Spleen (tissue), 11 donors: ENCODE measurements at regions not wholly inside any gene's neighbourhood (a gene's known extent, or its start where the extent isn't known, plus 50 kb on each side); places are given as distances from the start of the nearest gene placed in this dataset.

Experiments
- DNase-seq: peaks from one replicate; pipeline ENCODE4 v3.0.0-alpha.2; 2020
- H3K27ac ChIP-seq, 8 donors: fragments of 200-600 bp; sonication (generic) in 7 of 8; 1 replicate in 4 of 8; 2 replicates in 4 of 8; pipeline versions ENCODE4 v1.5.0 to v1.8.0; 2016 to 2021; ENCODE audit warnings: inconsistent platforms in 4 of 8, mild to moderate bottlenecking in 4 of 8, moderate library complexity in 1 of 8
- H3K27me3 ChIP-seq, 7 donors: fragments of 200-600 bp; sonication (generic) in 6 of 7; replicated peaks in 1 of 7; 1 replicate in 4 of 7; 2 replicates in 3 of 7; pipeline versions ENCODE4 v1.5.0 to v1.8.0; 2016 to 2021; ENCODE audit warnings: inconsistent platforms in 3 of 7, mild to moderate bottlenecking in 1 of 7
- H3K36me3 ChIP-seq, 6 donors: fragments of 200-600 bp; sonication (generic) in 5 of 6; 1 replicate in 4 of 6; 2 replicates in 2 of 6; pipeline versions ENCODE4 v1.5.0 to v1.8.0; 2016 to 2021; ENCODE audit warnings: inconsistent platforms in 2 of 6
- H3K4me1 ChIP-seq, 6 donors: fragments of 200-600 bp; sonication (generic) in 5 of 6; 1 replicate in 3 of 6; 2 replicates in 3 of 6; pipeline versions ENCODE4 v1.5.0 to v1.8.0; 2016 to 2021; ENCODE audit warnings: inconsistent platforms in 3 of 6
- H3K4me3 ChIP-seq, 8 donors: fragments of 200-600 bp; sonication (generic) in 7 of 8; 1 replicate in 4 of 8; 2 replicates in 4 of 8; pipeline versions ENCODE4 v1.5.0 to v1.8.0; 2016 to 2021; ENCODE audit warnings: inconsistent platforms in 4 of 8, mild to moderate bottlenecking in 4 of 8, moderate library complexity in 2 of 8
- H3K9me3 ChIP-seq, 8 donors: fragments of 200-600 bp; sonication (generic) in 7 of 8; 1 replicate in 4 of 8; 2 replicates in 4 of 8; pipeline versions ENCODE4 v1.5.0 to v1.8.0; 2016 to 2021; ENCODE audit warnings: inconsistent platforms in 4 of 8
- CTCF ChIP-seq, 11 experiments: fragments of 200-600 bp in 7 of 11; fragments of 450-650 bp in 4 of 11; sonication (generic) in 4 of 11; IDR thresholded peaks in 8 of 11; conservative IDR thresholded peaks in 3 of 11; 1 replicate in 7 of 11; 2 replicates in 4 of 11; pipeline versions ENCODE4 v1.4.0 to v1.8.0; 2016 to 2021; ENCODE audit warnings: antibody characterized with exemption in 11 of 11, inconsistent platforms in 4 of 11, mild to moderate bottlenecking in 1 of 11
- POLR2A ChIP-seq, 3 donors: fragments of 450-650 bp; IDR thresholded peaks; one replicate each; pipeline ENCODE4 v1.5.1; 2017; ENCODE audit warnings: antibody characterized with exemption in 3 of 3, mild to moderate bottlenecking in 1 of 3
- POLR2AphosphoS5 ChIP-seq, 3 donors: sonication (generic); formaldehyde crosslinking; IDR thresholded peaks; one replicate each; pipeline ENCODE4 v1.5.1; 2017; ENCODE audit warnings: antibody characterized with exemption in 3 of 3
- WGBS, 5 donors: extraction: QIAGEN DNeasy Blood & Tissue Kit in 3 of 5; methylation state at CpG; one replicate each; pipeline versions ENCODE4 v1.1.5 to v1.1.7; 2013 to 2018; 5-methylcytosine and 5-hydroxymethylcytosine counted together
- intact Hi-C: fragments of 100-400 bp; cut with DNase I; formaldehyde crosslinking; loops from one replicate; pipeline ENCODE4 v1.15.0; 2023; ENCODE audit warnings: low total_unique reads
- donor health status: healthy with polysubstance abuse.
- donor health status: DM: no; HTN: no; CAD: no; lungs with moderate emphysema.
- donor health status: DM: no; HTN: no; CAD: no.
- donor health status: Bipolar disorder and iron deficiency.
- donor health status: healthy.
- donor health status: DM: no; HTN: no; CAD: no.
- donor health status: DM: yes; HTN: yes; CAD: no.

- Histone ChIP-seq H3K36me3 (no peaks in the 10 kb centered on the region), H3K4me3 (no peak overlapping the region), H3K9me3 (peaks cover 0 to 6% (median 2%) of the 10 kb centered on the region in 8 donors), H3K4me1 (peaks cover 0 to 4% (median 0%) of the 10 kb centered on the region in 6 donors), H3K27me3 (no peaks in the 10 kb centered on the region), H3K27ac (no peak overlapping the region)
- peak in 3 of 11 experiments; percentile 15 to 22 (median 18) for TF ChIP-seq CTCF (IDR thresholded peaks at IDR 0.05 in 8 of 11, conservative IDR thresholded peaks at IDR 0.05 in 3 of 11)
- no peak for TF ChIP-seq POLR2AphosphoS5 (IDR thresholded peaks at IDR 0.05)
- TF ChIP-seq POLR2A (IDR thresholded peaks at IDR 0.05), result no peak
- intact Hi-C loops, result no loop called here
- DNase-seq, result no peak
Observed at GRCh38 chr10:64733980-64734379, 1212.8 kb downstream of the REEP3 start.

GRCh38 chr10:64738462-64738861 lies 1217.3 kb downstream of the REEP3 start:
- H3K4me3 ChIP-seq, result no peak overlapping the region
- DNase-seq, result no peak
- H3K27ac ChIP-seq, result no peak overlapping the region
- no peaks in the 10 kb centered on the region for H3K4me1 ChIP-seq
- peaks cover 0 to 23% (median 9%) of the 10 kb centered on the region in 8 donors for H3K9me3 ChIP-seq
- H3K36me3 ChIP-seq, result no peaks in the 10 kb centered on the region
- no peaks in the 10 kb centered on the region for H3K27me3 ChIP-seq
- TF ChIP-seq POLR2A (IDR thresholded peaks at IDR 0.05) (no peak), CTCF (IDR thresholded peaks at IDR 0.05 in 8 of 11, conservative IDR thresholded peaks at IDR 0.05 in 3 of 11) (no peak), POLR2AphosphoS5 (IDR thresholded peaks at IDR 0.05) (no peak)
- 47 to 66% (median 56%) methylated on average over 2 of the region's 2 CpGs for WGBS, 5 donors
- intact Hi-C loops, result no loop called here

GRCh38 chr10:64745565-64745964 lies 1224.4 kb downstream of the REEP3 start:
- H3K36me3 ChIP-seq, result no peaks in the 10 kb centered on the region
- no peaks in the 10 kb centered on the region for H3K27me3 ChIP-seq
- 62 to 79% (median 72%) methylated on average over 1 of the region's 1 CpG for WGBS, 5 donors
- no peaks in the 10 kb centered on the region for H3K4me1 ChIP-seq
- H3K4me3 ChIP-seq, result no peak overlapping the region
- TF ChIP-seq CTCF (IDR thresholded peaks at IDR 0.05 in 8 of 11, conservative IDR thresholded peaks at IDR 0.05 in 3 of 11), result no peak
- TF ChIP-seq POLR2AphosphoS5 (IDR thresholded peaks at IDR 0.05), result no peak
- TF ChIP-seq POLR2A (IDR thresholded peaks at IDR 0.05), result no peak
- DNase-seq, result no peak
- no peak overlapping the region for H3K27ac ChIP-seq
- peaks cover 0 to 22% (median 5%) of the 10 kb centered on the region in 8 donors for H3K9me3 ChIP-seq
- intact Hi-C loops, result no loop called here

- intact Hi-C loops, result no loop called here
- no peaks in the 10 kb centered on the region for H3K9me3 ChIP-seq
- H3K4me1 ChIP-seq, result no peaks in the 10 kb centered on the region
- H3K27me3 ChIP-seq, result no peaks in the 10 kb centered on the region
- H3K27ac ChIP-seq, result no peak overlapping the region
- TF ChIP-seq CTCF (IDR thresholded peaks at IDR 0.05 in 8 of 11, conservative IDR thresholded peaks at IDR 0.05 in 3 of 11) (no peak), POLR2AphosphoS5 (IDR thresholded peaks at IDR 0.05) (no peak), POLR2A (IDR thresholded peaks at IDR 0.05) (no peak)
- no peaks in the 10 kb centered on the region for H3K36me3 ChIP-seq
- no peak overlapping the region for H3K4me3 ChIP-seq
- WGBS, 5 donors, result 65 to 93% (median 66%) methylated on average over 2 of the region's 2 CpGs
- DNase-seq, result no peak
Observed at GRCh38 chr10:64750672-64751071, 1229.5 kb downstream of the REEP3 start.
